PC-3 (cell line): ENCODE measurements at regions not wholly inside any gene's neighbourhood (a gene's known extent, or its start where the extent isn't known, plus 50 kb on each side); places are given as distances from the start of the nearest gene placed in this dataset.

Experiments used
- ATAC-seq: fragments of 200-7000 bp; cut with Tn5 transposase; 2 replicates; pipeline ENCODE4 v1.9.1; 2020; ENCODE audit warnings: mild to moderate bottlenecking, moderate library complexity
- BruUV-seq: library from RNA; stranded (reverse); fragments of 400-500 nt; replicated peaks from 2 replicates; lab custom pipeline; 2021; lab: Mats Ljungman, UMichigan
- CTCF ChIA-PET: fragments of 300-600 bp; sonication (Branson Sonifier 250); formaldehyde crosslinking; loops from one replicate; lab custom pipeline; 2022; ENCODE audit warnings: antibody characterized with exemption; lab: Charles Lee
- POLR2A ChIA-PET: fragments of 300-600 bp; sonication (Branson Sonifier 250); formaldehyde crosslinking; loops from one replicate; lab custom pipeline; 2022; ENCODE audit warnings: antibody characterized with exemption; ENCODE audit not compliant: unreplicated experiment; lab: Charles Lee
- DNase-seq: peaks from one replicate; pipeline ENCODE4 v3.0.0-alpha.2; 2015
- H2AFZ ChIP-seq: fragments of 300-600 bp; sonication (generic); 2 replicates; pipeline ENCODE4 v1.6.0; 2016; ENCODE audit warnings: antibody characterized with exemption, low read length
- H3F3A ChIP-seq: fragments of 300-600 bp; sonication (generic); one replicate; pipeline ENCODE4 v1.6.0; 2017; ENCODE audit warnings: antibody characterized with exemption, low read length, control low read depth, mild to moderate bottlenecking; ENCODE audit not compliant: unreplicated experiment
- H3K27ac ChIP-seq: fragments of 300-600 bp; sonication (generic); 2 replicates; pipeline ENCODE4 v1.5.1; 2016; ENCODE audit warnings: mild to moderate bottlenecking, low read length
- H3K27me3 ChIP-seq: fragments of 300-600 bp; sonication (generic); 2 replicates; pipeline ENCODE4 v1.6.1; 2016; ENCODE audit warnings: low read length, mixed read lengths
- H3K36me3 ChIP-seq: fragments of 300-600 bp; sonication (generic); 2 replicates; pipeline ENCODE4 v1.6.1; 2016; ENCODE audit warnings: low read depth, mixed run types, low read length, mixed read lengths
- H3K4me1 ChIP-seq: fragments of 300-600 bp; sonication (generic); 2 replicates; pipeline ENCODE4 v1.5.1; 2016; ENCODE audit warnings: low read length; ENCODE audit not compliant: insufficient read depth
- H3K4me2 ChIP-seq: fragments of 300-600 bp; sonication (generic); 2 replicates; pipeline ENCODE4 v1.6.0; 2016; ENCODE audit warnings: low read length
- H3K4me3 ChIP-seq: fragments of 300-600 bp; sonication (generic); 2 replicates; pipeline ENCODE4 v1.5.1; 2016; ENCODE audit warnings: mild to moderate bottlenecking, low read length, mixed read lengths
- H3K79me2 ChIP-seq: fragments of 300-600 bp; sonication (generic); 2 replicates; pipeline ENCODE4 v1.6.1; 2017; ENCODE audit warnings: low read length, mixed read lengths
- H3K9ac ChIP-seq: fragments of 300-600 bp; sonication (generic); 2 replicates; pipeline ENCODE4 v1.6.0; 2016; ENCODE audit warnings: mild to moderate bottlenecking, low read length
- H3K9me2 ChIP-seq: fragments of 300-600 bp; sonication (generic); replicated peaks from 2 replicates; pipeline ENCODE4 v1.6.1; 2016; ENCODE audit warnings: mixed run types, low read length, mixed read lengths
- H3K9me3 ChIP-seq: fragments of 300-600 bp; sonication (generic); 2 replicates; pipeline ENCODE4 v1.6.1; 2016; ENCODE audit warnings: low read length, mixed read lengths
- H4K20me1 ChIP-seq: fragments of 300-600 bp; sonication (generic); 2 replicates; pipeline ENCODE4 v1.6.1; 2016; ENCODE audit warnings: low read length, mixed read lengths
- CTCF ChIP-seq: fragments of 300-600 bp; sonication (generic); conservative IDR thresholded peaks from 2 replicates; pipeline ENCODE4 v1.5.1; 2017; ENCODE audit warnings: antibody characterized with exemption, low read depth, mild to moderate bottlenecking, low read length
- EZH2 ChIP-seq: fragments of 300-600 bp; sonication (generic); IDR thresholded peaks from one replicate; pipeline ENCODE4 v1.6.1; 2017; ENCODE audit warnings: antibody characterized with exemption, mild to moderate bottlenecking, low read length; ENCODE audit not compliant: unreplicated experiment
- EZH2phosphoT487 ChIP-seq: fragments of 300-600 bp; sonication (generic); IDR thresholded peaks from 2 replicates; pipeline ENCODE4 v1.6.1; 2018; ENCODE audit warnings: mild to moderate bottlenecking, antibody characterized with exemption, low read length, borderline replicate concordance
- intact Hi-C: fragments of 100-400 bp; cut with micrococcal nuclease; formaldehyde crosslinking; loops from 2 replicates; pipeline ENCODE4 v1.9.0; 2023

- Histone ChIP-seq H3K4me1 (no peaks in the 10 kb centered on the region), H3K9ac (no peak overlapping the region), H3K36me3 (no peaks in the 10 kb centered on the region), H3K9me2 (no peaks in the 10 kb centered on the region), H3K79me2 (no peaks in the 10 kb centered on the region), H3K4me2 (no peak overlapping the region), H4K20me1 (no peaks in the 10 kb centered on the region), H3K4me3 (no peak overlapping the region), H2AFZ (no peak overlapping the region), H3K27ac (no peak overlapping the region), H3K9me3 (no peaks in the 10 kb centered on the region), H3K27me3 (peaks cover 8% of the 10 kb centered on the region; the same call in 1 of the 2 replicates), H3F3A (no peaks in the 10 kb centered on the region)
- ATAC-seq (no peak), DNase-seq (no peak)
- TF ChIP-seq EZH2, result no peak
- no peak for TF ChIP-seq EZH2phosphoT487
- TF ChIP-seq CTCF, result no peak
- ChIA-PET POLR2A (no interaction called here), CTCF (no interaction called here)
- BruUV-seq, result no TSS peak
- intact Hi-C loops, result no loop called here
Measured at GRCh38 chr1:60818969-60819701, 263.2 kb upstream of the NFIA start.

GRCh38 chr1:60813071-60813470, 269.3 kb upstream of the NFIA start:
- no peaks in the 10 kb centered on the region for H3K79me2 ChIP-seq
- no peak overlapping the region for H2AFZ ChIP-seq
- CTCF ChIA-PET, result no interaction called here
- H4K20me1 ChIP-seq, result no peaks in the 10 kb centered on the region
- BruUV-seq, result no TSS peak
- H3K9ac ChIP-seq, result no peak overlapping the region
- H3K4me3 ChIP-seq, result no peak overlapping the region
- TF ChIP-seq CTCF (no peak), EZH2phosphoT487 (no peak)
- no peak for DNase-seq
- peaks cover 51% of the 10 kb centered on the region; the same call in 1 of the 2 replicates for H3K27me3 ChIP-seq
- no peaks in the 10 kb centered on the region for H3K9me2 ChIP-seq
- H3K4me2 ChIP-seq, result no peak overlapping the region
- intact Hi-C loops, result no loop called here
- no peaks in the 10 kb centered on the region for H3K9me3 ChIP-seq
- no peak overlapping the region for H3K27ac ChIP-seq
- POLR2A ChIA-PET, result no interaction called here
- ATAC-seq, result no peak
- H3K4me1 ChIP-seq, result no peaks in the 10 kb centered on the region
- H3F3A ChIP-seq, result no peaks in the 10 kb centered on the region
- H3K36me3 ChIP-seq, result no peaks in the 10 kb centered on the region

GRCh38 chr1:60809204-60809980, 273.0 kb upstream of the NFIA start:
- ChIA-PET POLR2A (no interaction called here), CTCF (no interaction called here)
- intact Hi-C loops, result no loop called here
- BruUV-seq, result no TSS peak
- Histone ChIP-seq H3K9ac (no peak overlapping the region), H3K4me1 (no peaks in the 10 kb centered on the region), H3K9me3 (no peaks in the 10 kb centered on the region), H3K27me3 (peaks cover 44% of the 10 kb centered on the region; the same call in 1 of the 2 replicates), H4K20me1 (no peaks in the 10 kb centered on the region), H2AFZ (no peak overlapping the region), H3K4me2 (no peak overlapping the region), H3K9me2 (no peaks in the 10 kb centered on the region), H3F3A (no peaks in the 10 kb centered on the region), H3K4me3 (no peak overlapping the region), H3K27ac (no peak overlapping the region), H3K36me3 (no peaks in the 10 kb centered on the region), H3K79me2 (no peaks in the 10 kb centered on the region)
- TF ChIP-seq EZH2phosphoT487, result no peak
- TF ChIP-seq CTCF, result no peak
- TF ChIP-seq EZH2, result no peak
- DNase-seq, result no peak
- no peak for ATAC-seq
